Mesothelial cell of epicardium (in vitro differentiated cells): ENCODE measurements at regions not wholly inside any gene's neighbourhood (a gene's known extent, or its start where the extent isn't known, plus 50 kb on each side); places are given as distances from the start of the nearest gene placed in this dataset.

Source experiments
- DNase-seq, 2 experiments: peaks; one replicate each; pipeline ENCODE4 v3.0.0; 2021; ENCODE audit warnings: low spot score in 2 of 2; ENCODE audit not compliant: unreplicated experiment in 2 of 2
- H3K27ac Mint-ChIP-seq: 2 replicates; pipeline ENCODE4 v1.8.0; 2021; ENCODE audit warnings: mixed read lengths
- H3K27me3 Mint-ChIP-seq: 2 replicates; pipeline ENCODE4 v1.8.0; 2021; ENCODE audit warnings: low read depth, mixed read lengths
- H3K36me3 Mint-ChIP-seq: 2 replicates; pipeline ENCODE4 v1.8.0; 2021; ENCODE audit warnings: mixed read lengths
- H3K4me1 Mint-ChIP-seq: 2 replicates; pipeline ENCODE4 v1.8.0; 2021; ENCODE audit warnings: mixed read lengths
- H3K4me3 Mint-ChIP-seq: 2 replicates; pipeline ENCODE4 v1.8.0; 2021; ENCODE audit warnings: mild to moderate bottlenecking, moderate library complexity, mixed read lengths
- H3K9me3 Mint-ChIP-seq: 2 replicates; pipeline ENCODE4 v1.8.0; 2021; ENCODE audit warnings: mixed read lengths
- CTCF ChIP-seq: fragments of 200-600 bp; sonication (generic); IDR thresholded peaks from one replicate; pipeline ENCODE4 v1.5.0; 2021; ENCODE audit warnings: antibody characterized with exemption; ENCODE audit not compliant: unreplicated experiment

- peaks cover 11% of the 10 kb centered on the region for H3K4me1 Mint-ChIP-seq
- no peaks in the 10 kb centered on the region for H3K36me3 Mint-ChIP-seq
- TF ChIP-seq CTCF, result no peak
- DNase-seq, result no peak
- H3K27me3 Mint-ChIP-seq, result no peaks in the 10 kb centered on the region
- no peaks in the 10 kb centered on the region for H3K9me3 Mint-ChIP-seq
- H3K27ac Mint-ChIP-seq, result no peak overlapping the region
- H3K4me3 Mint-ChIP-seq, result no peak overlapping the region
Measured at GRCh38 chr20:11153819-11154218, 480.0 kb upstream of the JAG1 start.

GRCh38 chr20:11155156-11155756, 481.5 kb upstream of the JAG1 start:
- Mint-ChIP-seq H3K36me3 (no peaks in the 10 kb centered on the region), H3K27ac (no peak overlapping the region), H3K4me3 (no peak overlapping the region), H3K9me3 (no peaks in the 10 kb centered on the region), H3K4me1 (peaks cover 22% of the 10 kb centered on the region), H3K27me3 (no peaks in the 10 kb centered on the region)
- DNase-seq, result no peak
- TF ChIP-seq CTCF, result no peak

GRCh38 chr20:11156922-11157321, 483.1 kb upstream of the JAG1 start:
- Mint-ChIP-seq H3K27me3 (peaks cover 3% of the 10 kb centered on the region), H3K4me1 (peaks cover 22% of the 10 kb centered on the region), H3K4me3 (no peak overlapping the region), H3K9me3 (no peaks in the 10 kb centered on the region), H3K27ac (no peak overlapping the region), H3K36me3 (no peaks in the 10 kb centered on the region)
- no peak for DNase-seq
- TF ChIP-seq CTCF, result no peak

GRCh38 chr20:11158146-11158545, 484.3 kb upstream of the JAG1 start:
- no peak for DNase-seq
- Mint-ChIP-seq H3K9me3 (no peaks in the 10 kb centered on the region), H3K4me1 (peaks cover 22% of the 10 kb centered on the region), H3K4me3 (no peak overlapping the region), H3K36me3 (no peaks in the 10 kb centered on the region), H3K27me3 (peaks cover 3% of the 10 kb centered on the region), H3K27ac (no peak overlapping the region)
- no peak for TF ChIP-seq CTCF

GRCh38 chr20:11158589-11158988, 484.8 kb upstream of the JAG1 start:
- no peak for DNase-seq
- no peaks in the 10 kb centered on the region for H3K36me3 Mint-ChIP-seq
- peaks cover 22% of the 10 kb centered on the region for H3K4me1 Mint-ChIP-seq
- H3K27me3 Mint-ChIP-seq, result peaks cover 3% of the 10 kb centered on the region
- H3K27ac Mint-ChIP-seq, result no peak overlapping the region
- H3K4me3 Mint-ChIP-seq, result no peak overlapping the region
- no peak for TF ChIP-seq CTCF
- H3K9me3 Mint-ChIP-seq, result no peaks in the 10 kb centered on the region

GRCh38 chr20:11159728-11160127, 485.9 kb upstream of the JAG1 start:
- H3K4me3 Mint-ChIP-seq, result no peak overlapping the region
- TF ChIP-seq CTCF, result no peak
- no peak overlapping the region for H3K27ac Mint-ChIP-seq
- peaks cover 22% of the 10 kb centered on the region for H3K4me1 Mint-ChIP-seq
- no peaks in the 10 kb centered on the region for H3K9me3 Mint-ChIP-seq
- no peaks in the 10 kb centered on the region for H3K36me3 Mint-ChIP-seq
- DNase-seq, result no peak
- H3K27me3 Mint-ChIP-seq, result peaks cover 3% of the 10 kb centered on the region
